NCI-H524 (cell line): ENCODE measurements at regions not wholly inside any gene's neighbourhood (a gene's known extent, or its start where the extent isn't known, plus 50 kb on each side); places are given as distances from the start of the nearest gene placed in this dataset.
A peak's percentile ranks its signal among the peaks of the same experiment; 100 is the strongest.

Experiments
- DNase-seq, 2 experiments: peaks; one replicate each; lab custom pipeline; 2025; lab: John Stamatoyannopoulos, UW

- no peak for DNase-seq
Observed at GRCh38 chr2:138176862-138177439, 212.7 kb downstream of the HNMT start.

- no peak for DNase-seq
Observed at GRCh38 chr2:138177693-138178092, 213.4 kb downstream of the HNMT start.

- peak in 1 of 2 experiments; percentile 18 for DNase-seq
Observed at GRCh38 chr2:138180692-138181386, 216.6 kb downstream of the HNMT start.

- no peak for DNase-seq
Observed at GRCh38 chr2:138182250-138182936, 218.1 kb downstream of the HNMT start.

- DNase-seq: no peak
Observed at GRCh38 chr2:138182937-138183312, 218.7 kb downstream of the HNMT start.

- DNase-seq: no peak
Observed at GRCh38 chr2:138183705-138184104, 219.4 kb downstream of the HNMT start.

- DNase-seq: no peak
Observed at GRCh38 chr2:138184428-138184827, 220.2 kb downstream of the HNMT start.

- DNase-seq: no peak
Observed at GRCh38 chr2:138185827-138186226, 221.6 kb downstream of the HNMT start.

- no peak for DNase-seq
Observed at GRCh38 chr2:138187221-138187620, 222.9 kb downstream of the HNMT start.

GRCh38 chr2:138190999-138191398, 226.7 kb downstream of the HNMT start:
- DNase-seq: no peak

GRCh38 chr2:138193416-138194213, 229.3 kb downstream of the HNMT start:
- no peak for DNase-seq

GRCh38 chr2:138201286-138201685, 237.0 kb downstream of the HNMT start:
- DNase-seq: no peak

GRCh38 chr2:138202762-138203161, 238.5 kb downstream of the HNMT start:
- no peak for DNase-seq

- DNase-seq: no peak
Observed at GRCh38 chr2:138205281-138205680, 241.0 kb downstream of the HNMT start.

GRCh38 chr2:138207074-138207930, 243.0 kb downstream of the HNMT start:
- no peak for DNase-seq

- no peak for DNase-seq
Observed at GRCh38 chr2:138209009-138209408, 244.7 kb downstream of the HNMT start.

GRCh38 chr2:138210487-138210886, 246.2 kb downstream of the HNMT start:
- peak in 1 of 2 experiments; percentile 47 for DNase-seq

GRCh38 chr2:138212434-138212833, 248.2 kb downstream of the HNMT start:
- DNase-seq: no peak

GRCh38 chr2:138213084-138213483, 248.8 kb downstream of the HNMT start:
- DNase-seq: no peak

- no peak for DNase-seq
Observed at GRCh38 chr2:138213624-138214023, 249.4 kb downstream of the HNMT start.

GRCh38 chr2:138215958-138216357, 251.7 kb downstream of the HNMT start:
- DNase-seq: no peak

- DNase-seq: no peak
Observed at GRCh38 chr2:138217975-138218374, 253.7 kb downstream of the HNMT start.
